ENCODE measurements at regions not wholly inside any gene's neighbourhood (a gene's known extent, or its start where the extent isn't known, plus 50 kb on each side); places are given as distances from the start of the nearest gene placed in this dataset.

DNA sequence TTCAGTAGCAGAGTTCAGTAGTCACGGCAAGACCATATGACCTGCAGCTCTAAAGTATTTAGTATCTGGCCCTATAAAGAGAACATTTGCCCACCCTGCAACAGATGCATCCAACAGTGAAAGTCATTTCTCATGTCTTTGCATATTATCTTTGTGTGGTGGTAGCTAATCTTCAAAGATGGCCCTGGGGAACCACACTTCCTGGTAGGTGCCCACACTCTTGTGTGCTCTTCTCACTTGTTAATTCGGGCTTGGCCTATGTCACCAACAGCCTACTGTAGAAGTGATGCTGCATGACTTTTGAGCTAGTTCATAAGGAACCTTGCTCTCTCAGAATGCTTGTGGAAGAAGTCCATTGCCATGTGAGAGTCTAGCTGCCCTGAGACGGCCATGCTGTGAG lies 85.6 kb downstream of the MAP1LC3B2 start:
- in situ Hi-C loops (cut with HindIII; ENCODE audit: low sequenced_read_pairs), result no loop called here
- no peak overlapping the region for H3K4me3 ChIP-seq (ENCODE audit: low read depth, low read length)
- no peak for TF ChIP-seq CTCF (IDR thresholded peaks at IDR 0.05; ENCODE audit: low read depth, low read length)
- DNase-seq (ENCODE audit: low read depth, low spot score), result no peak

- TF ChIP-seq CTCF (IDR thresholded peaks at IDR 0.05; ENCODE audit: low read depth, low read length), result no peak
- no peak overlapping the region for H3K4me3 ChIP-seq (ENCODE audit: low read depth, low read length)
- no peak for DNase-seq (ENCODE audit: low read depth, low spot score)
- in situ Hi-C loops (cut with HindIII; ENCODE audit: low sequenced_read_pairs), result no loop called here
Measured at GRCh38 chr12:116642683-116643082, 83.5 kb downstream of the MAP1LC3B2 start.

- in situ Hi-C loops (cut with HindIII; ENCODE audit: low sequenced_read_pairs), result no loop called here
- H3K4me3 ChIP-seq (ENCODE audit: low read depth, low read length), result no peak overlapping the region
- DNase-seq (ENCODE audit: low read depth, low spot score), result no peak
- no peak for TF ChIP-seq CTCF (IDR thresholded peaks at IDR 0.05; ENCODE audit: low read depth, low read length)
Measured at GRCh38 chr12:116642106-116642505, 82.9 kb downstream of the MAP1LC3B2 start.

GRCh38 chr12:116640281-116640680 lies 81.1 kb downstream of the MAP1LC3B2 start:
- in situ Hi-C loops (cut with HindIII; ENCODE audit: low sequenced_read_pairs), result no loop called here
- H3K4me3 ChIP-seq (ENCODE audit: low read depth, low read length), result no peak overlapping the region
- no peak for DNase-seq (ENCODE audit: low read depth, low spot score)
- no peak for TF ChIP-seq CTCF (IDR thresholded peaks at IDR 0.05; ENCODE audit: low read depth, low read length)

DNA sequence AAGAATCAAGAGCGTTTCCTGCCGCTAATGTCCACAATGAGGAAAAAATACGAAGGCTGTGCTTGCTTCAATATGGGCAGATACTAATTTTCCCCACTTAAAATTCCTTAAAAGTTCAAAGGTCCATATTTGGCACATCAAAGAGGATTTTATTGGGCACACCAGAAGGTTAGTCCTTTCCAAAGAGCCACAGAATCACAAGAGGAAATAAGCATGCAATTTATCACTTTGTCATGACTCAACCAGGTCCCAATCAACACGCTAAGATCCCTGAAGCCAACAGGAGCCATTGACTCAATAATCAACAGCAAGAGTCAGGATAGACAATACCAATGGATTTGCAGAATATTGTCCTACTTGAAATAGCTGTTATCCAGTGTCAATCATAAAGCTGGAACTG lies 80.6 kb downstream of the MAP1LC3B2 start:
- no peak overlapping the region for H3K4me3 ChIP-seq (ENCODE audit: low read depth, low read length)
- in situ Hi-C loops (cut with HindIII; ENCODE audit: low sequenced_read_pairs), result no loop called here
- TF ChIP-seq CTCF (IDR thresholded peaks at IDR 0.05; ENCODE audit: low read depth, low read length), result no peak
- DNase-seq (ENCODE audit: low read depth, low spot score), result no peak

- no peak for DNase-seq (ENCODE audit: low read depth, low spot score)
- in situ Hi-C loops (cut with HindIII; ENCODE audit: low sequenced_read_pairs), result no loop called here
- H3K4me3 ChIP-seq (ENCODE audit: low read depth, low read length), result no peak overlapping the region
- TF ChIP-seq CTCF (IDR thresholded peaks at IDR 0.05; ENCODE audit: low read depth, low read length), result no peak
Measured at GRCh38 chr12:116638376-116638775, 79.2 kb downstream of the MAP1LC3B2 start.

DNA sequence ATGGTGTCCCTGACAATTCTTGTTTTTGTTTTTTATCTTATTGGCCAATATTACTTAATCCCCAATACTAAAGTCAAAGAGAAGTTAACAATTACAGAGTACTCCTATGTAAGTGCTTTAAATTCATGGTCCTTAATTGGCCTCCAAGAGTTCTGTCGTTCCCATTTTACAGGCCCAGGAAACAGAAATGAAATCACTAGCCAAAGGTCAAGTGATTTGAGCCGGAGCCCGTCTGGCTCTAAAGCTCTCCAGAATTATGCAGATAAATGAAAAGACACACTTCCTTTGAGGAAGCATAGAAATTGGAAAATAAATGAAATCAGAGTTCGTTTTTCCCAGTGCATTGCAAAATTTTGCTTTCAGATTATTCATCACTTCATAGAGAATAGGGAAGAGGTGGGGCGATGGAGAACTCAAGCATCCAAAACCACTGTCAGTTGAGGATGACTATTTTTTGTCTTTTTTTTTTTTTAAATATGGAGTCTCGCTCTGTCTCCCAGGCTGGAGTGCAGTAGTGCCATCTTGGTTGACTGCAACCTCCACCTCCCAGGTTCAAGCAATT lies 78.5 kb downstream of the MAP1LC3B2 start:
- TF ChIP-seq CTCF (IDR thresholded peaks at IDR 0.05; ENCODE audit: low read depth, low read length), result no peak
- H3K4me3 ChIP-seq (ENCODE audit: low read depth, low read length), result no peak overlapping the region
- no peak for DNase-seq (ENCODE audit: low read depth, low spot score)
- in situ Hi-C loops (cut with HindIII; ENCODE audit: low sequenced_read_pairs), result no loop called here

Data from astrocyte of the spinal cord (primary cell).